C4-2B (cell line): ENCODE measurements at regions not wholly inside any gene's neighbourhood (a gene's known extent, or its start where the extent isn't known, plus 50 kb on each side); places are given as distances from the start of the nearest gene placed in this dataset.

Source experiments
- ZFX ChIP-seq: fragments of 450-650 bp; IDR thresholded peaks from 2 replicates; pipeline ENCODE4 v1.6.1; 2017
- TF ChIP-seq, protein P1 (sequence below): fragments of 450-650 bp; conservative IDR thresholded peaks from 2 replicates; pipeline ENCODE4 v1.5.1; 2017; ENCODE audit warnings: mild to moderate bottlenecking

DNA sequence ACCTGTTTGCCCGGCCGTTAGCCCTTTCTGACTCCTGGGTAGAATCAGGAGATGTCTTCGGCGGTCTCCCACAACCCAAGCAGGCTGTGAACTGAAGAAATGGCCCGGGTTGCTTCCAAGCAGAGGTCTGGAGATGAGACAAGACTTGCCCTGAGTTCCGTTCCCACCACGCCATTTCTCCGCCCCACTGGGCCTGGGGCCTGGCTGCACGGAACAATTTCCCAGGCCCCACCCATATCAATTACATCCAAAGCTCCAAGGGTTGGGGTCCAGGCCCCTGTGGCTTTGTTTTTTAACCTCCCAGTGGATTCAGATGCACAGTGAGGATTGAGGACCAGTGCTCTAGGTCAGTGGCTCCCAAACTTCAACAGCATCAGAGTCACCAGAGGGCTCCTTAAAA is 214.5 kb upstream of the ARID1B start:
- TF ChIP-seq, protein P1, sequence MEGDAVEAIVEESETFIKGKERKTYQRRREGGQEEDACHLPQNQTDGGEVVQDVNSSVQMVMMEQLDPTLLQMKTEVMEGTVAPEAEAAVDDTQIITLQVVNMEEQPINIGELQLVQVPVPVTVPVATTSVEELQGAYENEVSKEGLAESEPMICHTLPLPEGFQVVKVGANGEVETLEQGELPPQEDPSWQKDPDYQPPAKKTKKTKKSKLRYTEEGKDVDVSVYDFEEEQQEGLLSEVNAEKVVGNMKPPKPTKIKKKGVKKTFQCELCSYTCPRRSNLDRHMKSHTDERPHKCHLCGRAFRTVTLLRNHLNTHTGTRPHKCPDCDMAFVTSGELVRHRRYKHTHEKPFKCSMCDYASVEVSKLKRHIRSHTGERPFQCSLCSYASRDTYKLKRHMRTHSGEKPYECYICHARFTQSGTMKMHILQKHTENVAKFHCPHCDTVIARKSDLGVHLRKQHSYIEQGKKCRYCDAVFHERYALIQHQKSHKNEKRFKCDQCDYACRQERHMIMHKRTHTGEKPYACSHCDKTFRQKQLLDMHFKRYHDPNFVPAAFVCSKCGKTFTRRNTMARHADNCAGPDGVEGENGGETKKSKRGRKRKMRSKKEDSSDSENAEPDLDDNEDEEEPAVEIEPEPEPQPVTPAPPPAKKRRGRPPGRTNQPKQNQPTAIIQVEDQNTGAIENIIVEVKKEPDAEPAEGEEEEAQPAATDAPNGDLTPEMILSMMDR, result no peak
- TF ChIP-seq ZFX, result no peak
